Naive thymus-derived CD8-positive, alpha-beta T cell (primary cell): ENCODE measurements at regions not wholly inside any gene's neighbourhood (a gene's known extent, or its start where the extent isn't known, plus 50 kb on each side); places are given as distances from the start of the nearest gene placed in this dataset.

ENCODE experiments used
- ATAC-seq, 2 donors: fragments of 150-1000 bp; cut with Tn5 transposase in 1 of 2; sonication (Bioruptor Pico), chemical (Tn5 transposase) in 1 of 2; 1 replicate in 1 of 2; 2 replicates in 1 of 2; pipeline ENCODE4 v1.10.0; 2021; ENCODE audit warnings: mild to moderate bottlenecking in 2 of 2, moderate library complexity in 2 of 2
- POLR2A ChIA-PET: fragments of 350-600 bp; sonication (Branson Sonifier 250); formaldehyde crosslinking; loops from one replicate; lab custom pipeline; 2021; ENCODE audit warnings: antibody characterized with exemption; lab: Charles Lee
- DNase-seq, 10 donors: peaks; one replicate each; pipeline versions ENCODE4 v3.0.0 to v3.0.0-alpha.2; 2020 to 2022
- H3K27ac Mint-ChIP-seq, 10 donors: one replicate each; pipeline ENCODE4 v1.8.0; 2020 to 2022; ENCODE audit warnings: mild to moderate bottlenecking in 10 of 10, mixed read lengths in 10 of 10, moderate library complexity in 4 of 10, inconsistent platforms in 1 of 10
- H3K27me3 Mint-ChIP-seq, 5 donors: one replicate each; pipeline ENCODE4 v1.8.0; 2021 to 2022; ENCODE audit warnings: mixed read lengths in 5 of 5
- H3K36me3 Mint-ChIP-seq, 3 donors: one replicate each; pipeline ENCODE4 v1.8.0; 2020 to 2022; ENCODE audit warnings: mixed read lengths in 3 of 3, mild to moderate bottlenecking in 2 of 3, inconsistent platforms in 1 of 3
- H3K4me1 Mint-ChIP-seq, 4 donors: one replicate each; pipeline ENCODE4 v1.8.0; 2021 to 2022; ENCODE audit warnings: mixed read lengths in 4 of 4
- H3K4me3 Mint-ChIP-seq, 10 donors: one replicate each; pipeline ENCODE4 v1.8.0; 2020 to 2022; ENCODE audit warnings: mild to moderate bottlenecking in 10 of 10, mixed read lengths in 10 of 10, moderate library complexity in 6 of 10, inconsistent platforms in 1 of 10
- H3K9me3 Mint-ChIP-seq, 9 donors: one replicate each; pipeline ENCODE4 v1.8.0; 2020 to 2022; ENCODE audit warnings: mixed read lengths in 9 of 9, mild to moderate bottlenecking in 3 of 9, inconsistent platforms in 1 of 9, moderate library complexity in 1 of 9

DNA sequence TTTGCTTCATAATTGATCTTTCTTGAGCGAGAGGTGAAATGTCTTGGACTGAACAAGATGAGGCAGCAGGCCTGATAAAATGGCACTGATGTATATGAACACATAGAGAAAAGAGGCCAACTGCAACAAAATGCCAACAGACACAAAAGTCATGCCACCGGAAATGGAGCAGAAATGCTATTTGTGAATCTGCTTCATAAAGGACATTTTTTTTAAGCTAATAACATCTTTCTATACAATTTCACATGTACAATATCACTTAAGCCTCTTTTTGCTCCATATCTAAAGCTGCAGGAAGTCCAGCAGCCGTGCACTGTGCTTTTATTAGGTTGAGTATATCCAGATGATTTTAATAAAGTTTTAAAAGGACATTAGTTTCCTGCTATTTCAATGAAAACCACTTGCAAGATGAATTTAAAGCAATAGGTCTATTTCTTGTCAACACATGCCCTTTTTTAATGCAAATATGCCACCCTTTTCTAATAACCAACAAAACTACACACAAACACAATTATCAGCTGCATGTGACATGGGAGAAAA, 169.2 kb upstream of the ADAMTS9 start:
- DNase-seq = no peak
- POLR2A ChIA-PET = no interaction called here
- ATAC-seq = no peak

GRCh38 chr3:64856106-64856505, 168.3 kb upstream of the ADAMTS9 start:
- DNase-seq (no peak), ATAC-seq (no peak)
- POLR2A ChIA-PET = no interaction called here
- Mint-ChIP-seq H3K27me3 (no peaks in the 10 kb centered on the region), H3K4me3 (no peak overlapping the region), H3K27ac (no peak overlapping the region), H3K4me1 (peaks cover 0 to 3% (median 0%) of the 10 kb centered on the region in 4 donors), H3K9me3 (peaks cover 0 to 11% (median 1%) of the 10 kb centered on the region in 9 donors), H3K36me3 (no peaks in the 10 kb centered on the region)

More for the DNA sequence above, 169.2 kb upstream of the ADAMTS9 start:
- H3K36me3 Mint-ChIP-seq = no peaks in the 10 kb centered on the region
- H3K4me1 Mint-ChIP-seq = peaks cover 0 to 3% (median 0%) of the 10 kb centered on the region in 4 donors
- H3K4me3 Mint-ChIP-seq = no peak overlapping the region
- H3K9me3 Mint-ChIP-seq = peaks cover 0 to 18% (median 1%) of the 10 kb centered on the region in 9 donors
- H3K27me3 Mint-ChIP-seq = no peaks in the 10 kb centered on the region
- H3K27ac Mint-ChIP-seq = no peak overlapping the region

- Mint-ChIP-seq H3K4me3 (no peak overlapping the region), H3K4me1 (no peaks in the 10 kb centered on the region)
Measured at GRCh38 chr3:64853456-64853855, 165.7 kb upstream of the ADAMTS9 start.

GRCh38 chr3:64852738-64853137, 164.9 kb upstream of the ADAMTS9 start:
- POLR2A ChIA-PET = no interaction called here
- H3K4me3 Mint-ChIP-seq = no peak overlapping the region
- no peak overlapping the region for H3K27ac Mint-ChIP-seq
- peaks cover 0 to 3% (median 0%) of the 10 kb centered on the region in 9 donors for H3K9me3 Mint-ChIP-seq
- no peaks in the 10 kb centered on the region for H3K36me3 Mint-ChIP-seq
- no peaks in the 10 kb centered on the region for H3K4me1 Mint-ChIP-seq
- ATAC-seq = no peak
- no peaks in the 10 kb centered on the region for H3K27me3 Mint-ChIP-seq
- DNase-seq = no peak

More at GRCh38 chr3:64853456-64853855, 165.7 kb upstream of the ADAMTS9 start:
- ATAC-seq = no peak
- Mint-ChIP-seq H3K27ac (no peak overlapping the region), H3K9me3 (peaks cover 0 to 3% (median 0%) of the 10 kb centered on the region in 9 donors), H3K36me3 (no peaks in the 10 kb centered on the region), H3K27me3 (no peaks in the 10 kb centered on the region)
- DNase-seq = no peak
- POLR2A ChIA-PET = no interaction called here

DNA sequence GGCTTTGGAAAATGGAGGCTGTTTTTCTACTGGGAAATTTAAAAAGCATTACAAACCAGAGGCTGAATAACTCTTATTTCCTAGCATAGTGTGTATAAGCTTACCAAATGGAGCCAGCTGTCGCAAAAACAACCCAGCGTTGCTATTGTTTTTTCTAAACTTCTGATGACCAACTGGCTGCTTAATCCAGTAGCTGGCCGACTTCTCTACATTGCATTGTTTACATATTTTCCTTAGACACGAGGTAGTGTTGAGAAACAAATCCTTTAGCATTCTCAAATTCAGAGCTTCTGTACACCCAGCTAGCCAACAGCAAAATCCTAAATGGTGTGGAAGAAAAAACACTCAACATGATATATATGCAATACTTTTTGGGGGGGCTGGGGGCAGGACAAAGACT, 161.0 kb upstream of the ADAMTS9 start:
- Mint-ChIP-seq H3K27ac (no peak overlapping the region), H3K9me3 (peaks cover 0 to 10% (median 0%) of the 10 kb centered on the region in 9 donors), H3K27me3 (no peaks in the 10 kb centered on the region), H3K4me1 (no peaks in the 10 kb centered on the region), H3K4me3 (no peak overlapping the region), H3K36me3 (no peaks in the 10 kb centered on the region)
- no peak for DNase-seq
- POLR2A ChIA-PET = interaction anchor here (0.6 kb wide), 1 partner anchor 84 kb away, joined by 3 read pairs; no protein-coding TSS in a partner anchor
- ATAC-seq = no peak

GRCh38 chr3:64848127-64848800, 160.5 kb upstream of the ADAMTS9 start:
- Mint-ChIP-seq H3K27me3 (no peaks in the 10 kb centered on the region), H3K9me3 (peaks cover 0 to 11% (median 0%) of the 10 kb centered on the region in 9 donors), H3K36me3 (no peaks in the 10 kb centered on the region), H3K4me1 (no peaks in the 10 kb centered on the region), H3K27ac (no peak overlapping the region), H3K4me3 (no peak overlapping the region)
- DNase-seq (no peak), ATAC-seq (no peak)
- POLR2A ChIA-PET = interaction anchor here (0.6 kb wide), 1 partner anchor 83 kb away, joined by 3 read pairs; no protein-coding TSS in a partner anchor

- ATAC-seq (no peak), DNase-seq (no peak)
- Mint-ChIP-seq H3K27me3 (no peaks in the 10 kb centered on the region), H3K9me3 (peaks cover 0 to 11% (median 2%) of the 10 kb centered on the region in 9 donors), H3K36me3 (no peaks in the 10 kb centered on the region), H3K4me1 (no peaks in the 10 kb centered on the region), H3K4me3 (no peak overlapping the region), H3K27ac (no peak overlapping the region)
- POLR2A ChIA-PET = no interaction called here
Measured at GRCh38 chr3:64844558-64844957, 156.8 kb upstream of the ADAMTS9 start.

DNA sequence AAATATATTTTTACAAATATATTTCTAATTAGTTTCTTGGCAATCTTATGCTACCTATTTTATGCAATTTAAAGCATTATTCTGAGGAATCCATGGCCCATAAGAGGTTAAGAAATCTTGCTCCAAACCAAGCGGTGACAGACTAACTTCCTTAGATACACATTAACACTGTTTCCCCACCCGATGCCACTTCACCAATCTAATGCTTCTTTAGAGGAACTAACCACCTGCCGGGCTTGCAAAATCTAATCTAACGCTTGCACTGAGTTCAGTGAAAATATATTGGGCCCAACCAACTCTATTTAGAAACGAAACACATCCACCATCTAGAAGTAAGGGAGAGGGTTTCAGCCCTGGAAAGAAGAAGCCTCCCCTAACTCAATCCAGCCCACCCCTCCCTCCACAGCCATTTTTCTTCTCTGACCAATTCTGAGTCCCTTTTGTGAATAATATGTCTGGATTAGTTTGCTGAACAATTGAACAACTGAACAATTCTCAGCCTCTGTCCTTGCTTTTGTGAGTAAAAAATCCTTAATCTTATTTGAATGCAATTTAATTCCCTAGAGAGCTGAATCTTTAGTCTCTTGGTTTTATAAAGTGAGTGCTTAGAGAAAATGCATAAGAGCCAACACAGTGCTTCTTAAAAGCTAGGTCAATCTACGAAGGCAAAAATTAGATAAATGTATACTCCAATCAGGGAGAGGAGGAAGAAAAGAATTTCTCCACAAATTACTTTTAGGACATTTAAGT, 150.4 kb upstream of the ADAMTS9 start:
- H3K36me3 Mint-ChIP-seq = no peaks in the 10 kb centered on the region
- POLR2A ChIA-PET = no interaction called here
- no peak overlapping the region for H3K4me3 Mint-ChIP-seq
- ATAC-seq (no peak), DNase-seq (no peak)
- H3K27ac Mint-ChIP-seq = no peak overlapping the region
- no peaks in the 10 kb centered on the region for H3K4me1 Mint-ChIP-seq
- peaks cover 0 to 8% (median 2%) of the 10 kb centered on the region in 9 donors for H3K9me3 Mint-ChIP-seq
- H3K27me3 Mint-ChIP-seq = no peaks in the 10 kb centered on the region

DNA sequence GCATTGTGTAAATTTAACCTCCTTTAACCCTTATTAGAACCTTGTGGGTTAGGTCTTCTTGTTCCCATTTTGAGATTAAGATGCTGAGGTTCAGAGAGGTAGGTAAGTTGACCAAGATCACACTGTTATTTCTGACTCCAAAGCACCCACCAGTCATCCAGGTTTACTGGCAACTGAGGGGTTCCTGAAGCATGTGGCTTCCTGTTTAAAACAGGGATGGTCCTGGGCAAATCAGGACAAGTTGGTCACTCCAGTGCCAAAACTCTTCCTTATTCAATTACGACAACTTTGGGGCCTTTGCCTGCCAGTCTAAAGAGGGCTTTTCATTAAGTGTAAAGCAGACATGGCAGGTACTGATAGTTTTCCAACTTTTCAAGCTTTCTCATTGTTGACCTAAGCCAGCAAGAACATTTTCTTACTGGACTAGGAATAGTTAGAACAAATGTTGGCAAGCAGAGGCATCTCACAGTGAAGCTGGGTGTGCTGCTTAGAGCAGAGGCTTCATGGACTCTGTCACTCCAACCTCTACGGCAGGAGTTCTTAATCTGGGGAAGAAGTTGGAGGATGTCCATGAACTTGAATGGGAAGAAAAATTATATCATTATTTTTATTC, 149.4 kb upstream of the ADAMTS9 start:
- DNase-seq = no peak
- Mint-ChIP-seq H3K27me3 (no peaks in the 10 kb centered on the region), H3K4me3 (no peak overlapping the region), H3K36me3 (no peaks in the 10 kb centered on the region), H3K27ac (no peak overlapping the region), H3K4me1 (no peaks in the 10 kb centered on the region), H3K9me3 (peaks cover 0 to 8% (median 0%) of the 10 kb centered on the region in 9 donors)
- ATAC-seq = no peak
- POLR2A ChIA-PET = no interaction called here

- Mint-ChIP-seq H3K36me3 (no peaks in the 10 kb centered on the region), H3K9me3 (peaks cover 0 to 8% (median 0%) of the 10 kb centered on the region in 9 donors), H3K27me3 (no peaks in the 10 kb centered on the region), H3K4me1 (no peaks in the 10 kb centered on the region), H3K4me3 (no peak overlapping the region), H3K27ac (no peak overlapping the region)
- DNase-seq (no peak), ATAC-seq (no peak)
- POLR2A ChIA-PET = no interaction called here
Measured at GRCh38 chr3:64836097-64836496, 148.3 kb upstream of the ADAMTS9 start.

DNA sequence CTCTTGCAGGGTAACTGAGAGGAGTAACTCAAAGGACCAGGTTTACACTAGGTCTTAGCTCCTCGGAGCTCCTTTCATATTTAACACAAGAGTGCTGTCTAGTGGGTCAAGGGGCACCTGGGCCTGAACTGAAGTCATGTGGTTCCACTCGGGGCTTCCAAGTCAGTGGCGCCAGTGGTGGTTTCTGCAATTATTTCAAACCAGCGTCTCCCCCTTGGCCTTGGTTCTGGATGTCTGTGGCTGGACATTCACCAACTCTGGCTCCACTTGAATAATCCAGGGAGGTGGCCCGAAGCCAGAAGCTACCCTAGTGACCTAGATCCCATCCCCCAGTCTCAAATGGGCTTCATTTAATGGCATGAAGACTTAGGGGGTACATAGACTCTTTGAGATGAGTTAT, 144.3 kb upstream of the ADAMTS9 start:
- POLR2A ChIA-PET = no interaction called here
- H3K27me3 Mint-ChIP-seq = no peaks in the 10 kb centered on the region
- peaks cover 0 to 8% (median 0%) of the 10 kb centered on the region in 9 donors for H3K9me3 Mint-ChIP-seq
- H3K27ac Mint-ChIP-seq = no peak overlapping the region
- no peaks in the 10 kb centered on the region for H3K36me3 Mint-ChIP-seq
- H3K4me3 Mint-ChIP-seq = no peak overlapping the region
- H3K4me1 Mint-ChIP-seq = no peaks in the 10 kb centered on the region
- DNase-seq (no peak), ATAC-seq (no peak)

DNA sequence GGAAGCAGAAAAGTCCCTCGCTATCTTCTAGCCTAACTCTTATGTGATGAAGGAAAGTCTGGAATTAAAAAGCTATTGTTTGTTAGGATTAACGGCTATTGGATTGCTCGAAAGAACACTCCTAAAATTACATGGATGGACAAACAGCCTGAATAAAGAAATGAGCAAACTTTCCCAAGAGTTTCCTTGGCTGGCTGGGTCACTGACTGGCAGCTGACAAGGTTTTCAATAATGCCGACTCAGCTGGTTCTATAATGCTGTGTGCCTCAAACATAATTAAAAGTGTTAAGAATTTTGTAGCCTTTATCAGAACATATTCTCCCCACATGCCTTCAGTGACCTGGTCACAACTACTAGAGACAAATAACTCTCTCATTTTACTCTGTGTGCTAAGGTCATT, 142.9 kb upstream of the ADAMTS9 start:
- H3K27me3 Mint-ChIP-seq = no peaks in the 10 kb centered on the region
- POLR2A ChIA-PET = no interaction called here
- ATAC-seq (no peak), DNase-seq (no peak)
- H3K36me3 Mint-ChIP-seq = no peaks in the 10 kb centered on the region
- H3K4me3 Mint-ChIP-seq = no peak overlapping the region
- peaks cover 0 to 2% (median 0%) of the 10 kb centered on the region in 9 donors for H3K9me3 Mint-ChIP-seq
- no peak overlapping the region for H3K27ac Mint-ChIP-seq
- no peaks in the 10 kb centered on the region for H3K4me1 Mint-ChIP-seq

DNA sequence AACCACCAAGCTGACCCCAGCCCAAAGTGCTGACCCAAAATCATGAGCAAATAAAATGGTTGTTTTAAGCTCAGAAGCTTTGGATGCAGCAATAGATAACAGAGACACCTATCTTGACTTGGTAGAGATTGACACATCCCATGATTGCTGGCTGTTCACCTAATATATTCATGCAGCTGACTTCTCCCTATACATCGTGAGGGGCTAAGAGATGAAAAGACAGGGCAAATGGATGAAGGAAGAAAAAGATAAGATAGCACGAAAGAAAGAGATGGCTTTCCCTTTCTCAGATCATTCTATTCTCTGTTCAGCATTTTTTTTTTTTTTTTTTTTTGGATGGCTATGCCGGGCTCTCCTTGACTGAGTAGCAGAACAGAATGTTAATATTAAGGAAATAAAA, 141.5 kb upstream of the ADAMTS9 start:
- no peak overlapping the region for H3K4me3 Mint-ChIP-seq
- no peak overlapping the region for H3K27ac Mint-ChIP-seq
- POLR2A ChIA-PET = no interaction called here
- no peaks in the 10 kb centered on the region for H3K36me3 Mint-ChIP-seq
- H3K27me3 Mint-ChIP-seq = no peaks in the 10 kb centered on the region
- H3K9me3 Mint-ChIP-seq = peaks cover 0 to 13% (median 0%) of the 10 kb centered on the region in 9 donors
- ATAC-seq = no peak
- no peak for DNase-seq
- H3K4me1 Mint-ChIP-seq = no peaks in the 10 kb centered on the region
